ENCODE measurements at regions not wholly inside any gene's neighbourhood (a gene's known extent, or its start where the extent isn't known, plus 50 kb on each side); places are given as distances from the start of the nearest gene placed in this dataset.
"Not testable (repeated sequence)": the region's sequence is repeated elsewhere in the genome, so short reads cannot be mapped to it uniquely, and the experiment has no call there.

DNA sequence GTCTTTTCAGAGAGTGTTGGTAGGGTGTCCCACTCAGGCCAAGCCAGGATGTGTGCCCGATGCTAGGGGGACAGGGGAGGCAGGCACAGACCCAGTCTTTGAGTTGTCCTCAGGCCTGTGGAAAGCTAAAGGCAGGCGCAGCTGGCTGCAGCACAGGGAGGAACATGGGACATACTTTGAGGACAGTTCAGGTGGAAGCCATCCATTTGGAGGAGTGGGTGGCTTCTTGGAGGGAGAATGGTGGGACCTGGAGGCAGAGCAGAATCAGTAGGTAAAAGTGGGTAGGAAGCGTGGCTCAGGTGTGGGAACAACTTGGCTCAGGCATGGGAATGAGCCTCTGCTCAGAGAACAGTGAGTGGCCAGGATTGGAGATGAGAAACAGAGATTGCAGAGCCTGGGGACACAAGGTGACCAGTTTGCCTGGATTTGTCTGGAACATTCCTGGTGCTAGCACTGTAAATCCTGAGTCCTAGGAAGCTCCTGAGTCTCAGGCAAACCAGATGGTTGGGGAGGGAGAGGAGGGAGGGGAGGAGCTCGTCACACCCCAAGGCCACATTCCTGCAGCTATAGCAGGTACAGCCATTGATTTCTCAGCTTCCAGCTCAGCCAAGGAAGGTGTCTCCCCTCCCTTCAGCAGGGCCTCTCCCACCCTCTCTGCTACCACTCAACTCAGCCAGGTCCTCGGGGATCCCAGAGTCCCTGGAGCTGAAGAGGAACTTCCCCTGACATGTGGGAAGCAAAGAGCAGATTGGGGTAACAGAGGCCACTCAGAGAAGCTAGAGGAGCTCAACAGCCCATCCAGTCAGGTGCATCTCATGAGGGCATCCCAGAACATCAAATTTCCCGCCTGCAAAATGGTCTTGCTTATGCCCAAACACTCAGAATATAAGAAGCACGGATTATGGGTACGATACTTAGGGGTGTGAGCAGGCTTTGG is 65.2 kb upstream of the TINAGL1 start:
- 77% methylated on average over 6 of the region's 8 CpGs for WGBS (ENCODE audit: insufficient coverage)
- DNase-seq = no peak
- Histone ChIP-seq H3K4me1 (ENCODE audit: control insufficient read depth, insufficient read depth, low read length) (no peaks in the 10 kb centered on the region), H3K27ac (ENCODE audit: low read length) (no peak overlapping the region), H3K27me3 (ENCODE audit: control insufficient read depth, insufficient read depth, low read length) (peaks cover 5% of the 10 kb centered on the region), H3K9me3 (replicated peaks; ENCODE audit: control insufficient read depth, low read depth, low read length) (no peaks in the 10 kb centered on the region), H3K4me3 (ENCODE audit: low read length) (no peak overlapping the region), H3K36me3 (ENCODE audit: control insufficient read depth, insufficient read depth, low read length) (no peaks in the 10 kb centered on the region)

DNA sequence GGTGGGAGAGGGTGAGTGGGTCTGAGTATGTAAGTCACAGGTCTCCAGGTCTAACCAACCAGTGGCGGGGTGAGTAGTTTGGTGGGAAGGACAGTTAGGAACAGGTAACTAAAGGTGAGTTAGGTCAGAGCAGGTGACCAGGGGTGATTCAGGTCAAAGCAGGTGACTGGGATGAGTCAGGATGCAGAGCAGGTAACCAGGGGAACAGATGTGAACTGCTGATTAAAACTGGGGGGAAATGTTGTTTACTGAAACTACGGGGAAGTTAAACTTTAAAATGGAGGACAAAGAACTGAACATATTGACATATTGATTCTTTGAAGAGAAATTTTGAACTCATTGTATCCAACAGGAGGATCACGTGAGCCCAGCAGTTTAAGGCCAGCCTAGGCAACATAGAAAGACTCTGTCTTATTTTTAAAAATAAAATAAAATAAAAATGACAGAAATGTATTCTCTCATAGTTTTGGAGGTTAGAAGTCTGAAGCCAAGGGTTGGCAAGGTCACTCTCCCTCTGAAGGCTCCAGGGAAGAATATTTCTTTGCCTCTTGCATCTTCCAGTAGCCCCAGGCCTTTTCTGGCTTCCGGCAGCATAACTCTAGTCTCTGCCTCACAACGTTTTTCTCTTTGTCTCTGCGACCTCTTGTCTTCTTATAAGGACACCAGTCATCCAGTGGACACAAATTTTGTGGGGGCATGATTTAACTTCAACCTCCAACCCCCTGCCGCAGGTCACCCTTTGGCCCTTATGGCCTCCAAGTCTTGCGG is 64.3 kb upstream of the TINAGL1 start:
- no peak for DNase-seq
- no peak overlapping the region for H3K4me3 ChIP-seq (ENCODE audit: low read length)
- H3K36me3 ChIP-seq (ENCODE audit: control insufficient read depth, insufficient read depth, low read length) = no peaks in the 10 kb centered on the region
- peaks cover 5% of the 10 kb centered on the region for H3K27me3 ChIP-seq (ENCODE audit: control insufficient read depth, insufficient read depth, low read length)
- H3K9me3 ChIP-seq (replicated peaks; ENCODE audit: control insufficient read depth, low read depth, low read length) = no peaks in the 10 kb centered on the region
- no peaks in the 10 kb centered on the region for H3K4me1 ChIP-seq (ENCODE audit: control insufficient read depth, insufficient read depth, low read length)
- 59% methylated on average over 6 of the region's 8 CpGs for WGBS (ENCODE audit: insufficient coverage)
- no peak overlapping the region for H3K27ac ChIP-seq (ENCODE audit: low read length)

DNA sequence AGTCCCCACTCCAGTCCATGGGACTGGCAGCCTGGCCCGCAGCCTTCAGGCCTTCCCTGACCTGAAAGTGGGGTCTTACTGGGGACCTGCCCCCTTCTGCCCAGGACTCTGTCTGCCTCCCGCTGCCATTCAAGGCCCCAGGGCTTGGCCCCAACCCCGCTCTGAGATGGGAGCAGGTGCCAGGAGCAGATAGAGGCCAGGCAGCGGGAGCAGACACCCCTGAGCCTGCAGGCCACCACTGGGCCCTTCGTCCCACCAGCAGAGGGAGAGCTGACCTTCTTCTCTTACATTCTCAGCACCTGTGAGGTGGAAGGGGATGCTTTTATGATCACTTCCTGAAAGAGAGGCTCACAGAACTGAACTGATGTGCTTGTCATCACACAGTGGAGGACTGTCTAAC is 62.2 kb upstream of the TINAGL1 start:
- peaks cover 3% of the 10 kb centered on the region for H3K27me3 ChIP-seq (ENCODE audit: control insufficient read depth, insufficient read depth, low read length)
- no peak overlapping the region for H3K4me3 ChIP-seq (ENCODE audit: low read length)
- H3K4me1 ChIP-seq (ENCODE audit: control insufficient read depth, insufficient read depth, low read length) = no peaks in the 10 kb centered on the region
- no peak overlapping the region for H3K27ac ChIP-seq (ENCODE audit: low read length)
- WGBS (ENCODE audit: insufficient coverage) = 100% methylated on average over 4 of the region's 5 CpGs
- H3K36me3 ChIP-seq (ENCODE audit: control insufficient read depth, insufficient read depth, low read length) = no peaks in the 10 kb centered on the region
- DNase-seq = no peak
- H3K9me3 ChIP-seq (replicated peaks; ENCODE audit: control insufficient read depth, low read depth, low read length) = no peaks in the 10 kb centered on the region

- H3K4me3 ChIP-seq (ENCODE audit: low read length) = no peak overlapping the region
- H3K4me1 ChIP-seq (ENCODE audit: control insufficient read depth, insufficient read depth, low read length) = no peaks in the 10 kb centered on the region
- peaks cover 3% of the 10 kb centered on the region for H3K27me3 ChIP-seq (ENCODE audit: control insufficient read depth, insufficient read depth, low read length)
- H3K27ac ChIP-seq (ENCODE audit: low read length) = no peak overlapping the region
- DNase-seq = no peak
- H3K36me3 ChIP-seq (ENCODE audit: control insufficient read depth, insufficient read depth, low read length) = no peaks in the 10 kb centered on the region
- 48% methylated on average over 5 of the region's 7 CpGs for WGBS (ENCODE audit: insufficient coverage)
- H3K9me3 ChIP-seq (replicated peaks; ENCODE audit: control insufficient read depth, low read depth, low read length) = no peaks in the 10 kb centered on the region
Observed at GRCh38 chr1:31515056-31515775, 61.1 kb upstream of the TINAGL1 start.

DNA sequence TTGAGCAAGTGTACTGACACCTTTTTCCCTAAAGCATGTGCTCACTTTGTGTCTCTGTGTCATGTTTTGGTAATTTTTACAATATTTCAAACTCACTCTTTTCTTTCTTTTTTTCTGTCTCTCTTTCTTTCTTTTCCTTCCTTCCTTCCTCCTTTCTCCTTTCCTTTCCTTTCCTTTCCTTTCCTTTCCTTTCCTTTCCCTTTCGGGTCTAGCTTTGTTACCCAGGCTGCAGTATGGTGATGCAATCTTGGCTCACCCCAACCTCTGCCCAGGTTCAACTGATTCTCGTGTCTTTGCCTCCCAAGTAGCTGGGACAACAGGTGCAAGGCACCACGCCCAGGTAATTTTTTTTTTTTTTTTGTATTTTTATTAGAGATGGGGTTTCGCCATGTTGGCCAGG is 60.4 kb upstream of the TINAGL1 start:
- Histone ChIP-seq H3K27ac (ENCODE audit: low read length) (no peak overlapping the region), H3K36me3 (ENCODE audit: control insufficient read depth, insufficient read depth, low read length) (no peaks in the 10 kb centered on the region), H3K4me1 (ENCODE audit: control insufficient read depth, insufficient read depth, low read length) (no peaks in the 10 kb centered on the region), H3K4me3 (ENCODE audit: low read length) (no peak overlapping the region), H3K9me3 (replicated peaks; ENCODE audit: control insufficient read depth, low read depth, low read length) (no peaks in the 10 kb centered on the region), H3K27me3 (ENCODE audit: control insufficient read depth, insufficient read depth, low read length) (peaks cover under 1% of the 10 kb centered on the region)
- DNase-seq = no peak
- no CpG with 5 or more reads among the region's 4 CpGs for WGBS (ENCODE audit: insufficient coverage)

DNA sequence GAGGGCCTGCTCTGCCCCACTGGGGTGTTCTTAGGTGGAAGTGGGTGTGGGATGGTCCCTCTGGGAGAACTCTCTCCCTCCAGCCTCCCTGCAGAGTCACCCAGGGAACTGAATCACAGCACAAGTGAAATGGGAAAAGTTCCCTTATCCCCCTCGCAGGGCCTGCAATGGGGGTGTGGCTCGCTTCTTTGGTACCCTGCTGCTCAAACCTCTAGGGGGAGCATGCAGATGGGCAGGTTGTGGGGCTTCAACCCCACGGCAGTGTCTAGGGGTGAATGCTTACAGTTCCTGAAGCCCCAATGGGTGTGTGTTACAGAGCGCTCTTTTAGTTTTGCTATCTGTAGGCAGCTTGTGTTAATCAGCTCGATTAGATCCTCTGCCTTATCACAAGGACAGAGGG is 59.0 kb upstream of the TINAGL1 start:
- no peak overlapping the region for H3K27ac ChIP-seq (ENCODE audit: low read length)
- no peak overlapping the region for H3K4me3 ChIP-seq (ENCODE audit: low read length)
- no peaks in the 10 kb centered on the region for H3K9me3 ChIP-seq (replicated peaks; ENCODE audit: control insufficient read depth, low read depth, low read length)
- WGBS (ENCODE audit: insufficient coverage) = 42% methylated on average over 3 of the region's 5 CpGs
- no peaks in the 10 kb centered on the region for H3K27me3 ChIP-seq (ENCODE audit: control insufficient read depth, insufficient read depth, low read length)
- no peaks in the 10 kb centered on the region for H3K4me1 ChIP-seq (ENCODE audit: control insufficient read depth, insufficient read depth, low read length)
- H3K36me3 ChIP-seq (ENCODE audit: control insufficient read depth, insufficient read depth, low read length) = no peaks in the 10 kb centered on the region
- DNase-seq = no peak

GRCh38 chr1:31517986-31518385 is 58.3 kb upstream of the TINAGL1 start:
- no CpG with 5 or more reads among the region's 2 CpGs for WGBS (ENCODE audit: insufficient coverage)
- not testable (repeated sequence) for H3K27ac ChIP-seq (ENCODE audit: low read length); H3K36me3 ChIP-seq (ENCODE audit: control insufficient read depth, insufficient read depth, low read length); H3K4me3 ChIP-seq (ENCODE audit: low read length); H3K9me3 ChIP-seq (replicated peaks; ENCODE audit: control insufficient read depth, low read depth, low read length); DNase-seq; H3K4me1 ChIP-seq (ENCODE audit: control insufficient read depth, insufficient read depth, low read length); H3K27me3 ChIP-seq (ENCODE audit: control insufficient read depth, insufficient read depth, low read length)

DNA sequence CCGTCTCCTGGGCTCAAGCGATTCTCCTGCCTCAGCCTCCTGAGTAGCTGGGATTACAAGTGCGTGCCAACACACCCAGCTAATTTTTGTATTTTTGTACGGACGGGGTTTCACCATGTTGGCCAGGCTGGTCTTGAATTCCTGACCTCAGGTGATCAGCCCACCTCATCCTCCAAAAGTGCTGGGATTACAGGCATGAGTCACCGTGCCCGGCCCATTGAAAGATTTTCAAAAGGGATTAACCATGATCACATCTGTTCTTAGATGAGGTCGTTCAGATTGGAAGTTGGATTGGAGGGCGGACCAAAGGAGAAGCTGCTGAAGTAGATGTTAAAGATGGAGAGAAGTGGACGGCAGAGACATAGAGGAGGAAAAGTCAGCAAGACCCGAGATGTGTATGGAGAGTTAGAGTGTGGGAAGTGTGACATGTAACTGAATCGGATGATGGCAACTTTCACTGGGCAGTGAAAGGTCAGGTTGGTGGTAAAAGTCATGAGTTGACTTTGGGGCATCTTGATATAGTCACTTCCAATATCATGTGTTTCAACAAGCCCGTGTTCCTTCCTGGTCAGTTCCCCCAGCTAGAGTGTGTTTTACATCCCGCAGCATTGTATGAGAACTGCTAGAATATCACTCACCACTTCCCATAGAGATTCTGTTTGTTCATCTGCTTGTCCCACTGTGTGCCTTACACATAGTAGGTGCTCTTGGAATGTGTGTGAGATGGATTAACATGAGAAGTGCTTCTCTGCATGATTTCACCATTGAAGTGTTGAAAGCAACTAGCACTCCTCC is 54.4 kb upstream of the TINAGL1 start:
- no peaks in the 10 kb centered on the region for H3K4me1 ChIP-seq (ENCODE audit: control insufficient read depth, insufficient read depth, low read length)
- H3K9me3 ChIP-seq (replicated peaks; ENCODE audit: control insufficient read depth, low read depth, low read length) = no peaks in the 10 kb centered on the region
- 76% methylated on average over 13 of the region's 14 CpGs for WGBS (ENCODE audit: insufficient coverage)
- no peak overlapping the region for H3K27ac ChIP-seq (ENCODE audit: low read length)
- no peak overlapping the region for H3K4me3 ChIP-seq (ENCODE audit: low read length)
- no peaks in the 10 kb centered on the region for H3K36me3 ChIP-seq (ENCODE audit: control insufficient read depth, insufficient read depth, low read length)
- no peaks in the 10 kb centered on the region for H3K27me3 ChIP-seq (ENCODE audit: control insufficient read depth, insufficient read depth, low read length)
- DNase-seq = no peak

GRCh38 chr1:31522556-31522845 is 53.8 kb upstream of the TINAGL1 start:
- no peaks in the 10 kb centered on the region for H3K4me1 ChIP-seq (ENCODE audit: control insufficient read depth, insufficient read depth, low read length)
- H3K27ac ChIP-seq (ENCODE audit: low read length) = no peak overlapping the region
- 38% methylated on average over 5 of the region's 5 CpGs for WGBS (ENCODE audit: insufficient coverage)
- H3K27me3 ChIP-seq (ENCODE audit: control insufficient read depth, insufficient read depth, low read length) = no peaks in the 10 kb centered on the region
- no peaks in the 10 kb centered on the region for H3K9me3 ChIP-seq (replicated peaks; ENCODE audit: control insufficient read depth, low read depth, low read length)
- H3K36me3 ChIP-seq (ENCODE audit: control insufficient read depth, insufficient read depth, low read length) = no peaks in the 10 kb centered on the region
- H3K4me3 ChIP-seq (ENCODE audit: low read length) = no peak overlapping the region
- no peak for DNase-seq

All from muscle of leg (tissue), 3 donors.